ENCODE measurements at regions not wholly inside any gene's neighbourhood (a gene's known extent, or its start where the extent isn't known, plus 50 kb on each side); places are given as distances from the start of the nearest gene placed in this dataset.

DNA sequence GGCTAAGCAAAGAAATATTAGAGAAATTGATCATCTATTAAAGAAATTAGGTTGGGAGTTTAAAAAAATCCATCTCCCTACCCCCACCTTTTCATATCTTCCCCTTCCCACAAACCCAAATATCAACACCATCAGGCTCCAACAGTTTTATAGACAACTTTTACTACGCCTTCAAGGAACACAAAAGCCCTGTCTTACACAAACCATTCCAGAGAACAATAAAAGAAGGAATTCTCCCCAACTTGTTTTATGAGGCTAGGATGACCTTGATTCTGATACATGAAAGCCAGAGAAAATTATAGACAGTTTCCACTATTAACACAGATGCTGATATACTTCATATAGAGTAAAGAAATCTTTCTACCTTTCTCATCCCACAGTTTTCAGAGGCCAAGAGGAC, 211.6 kb downstream of the OSR1 start:
- TF ChIP-seq, protein P1, sequence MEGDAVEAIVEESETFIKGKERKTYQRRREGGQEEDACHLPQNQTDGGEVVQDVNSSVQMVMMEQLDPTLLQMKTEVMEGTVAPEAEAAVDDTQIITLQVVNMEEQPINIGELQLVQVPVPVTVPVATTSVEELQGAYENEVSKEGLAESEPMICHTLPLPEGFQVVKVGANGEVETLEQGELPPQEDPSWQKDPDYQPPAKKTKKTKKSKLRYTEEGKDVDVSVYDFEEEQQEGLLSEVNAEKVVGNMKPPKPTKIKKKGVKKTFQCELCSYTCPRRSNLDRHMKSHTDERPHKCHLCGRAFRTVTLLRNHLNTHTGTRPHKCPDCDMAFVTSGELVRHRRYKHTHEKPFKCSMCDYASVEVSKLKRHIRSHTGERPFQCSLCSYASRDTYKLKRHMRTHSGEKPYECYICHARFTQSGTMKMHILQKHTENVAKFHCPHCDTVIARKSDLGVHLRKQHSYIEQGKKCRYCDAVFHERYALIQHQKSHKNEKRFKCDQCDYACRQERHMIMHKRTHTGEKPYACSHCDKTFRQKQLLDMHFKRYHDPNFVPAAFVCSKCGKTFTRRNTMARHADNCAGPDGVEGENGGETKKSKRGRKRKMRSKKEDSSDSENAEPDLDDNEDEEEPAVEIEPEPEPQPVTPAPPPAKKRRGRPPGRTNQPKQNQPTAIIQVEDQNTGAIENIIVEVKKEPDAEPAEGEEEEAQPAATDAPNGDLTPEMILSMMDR (IDR thresholded peaks at IDR 0.05) = no peak
- TF ChIP-seq POLR2A (IDR thresholded peaks at IDR 0.05) = no peak
- TF ChIP-seq EP300 (IDR thresholded peaks at IDR 0.05) = no peak

Measured in suprapubic skin (tissue), 3 donors.